NCI-H1694 treated with DMSO at 0.1 percent for 48 hours (cell line): ENCODE measurements at regions not wholly inside any gene's neighbourhood (a gene's known extent, or its start where the extent isn't known, plus 50 kb on each side); places are given as distances from the start of the nearest gene placed in this dataset.

Experiments used
- DNase-seq: peaks from one replicate; lab custom pipeline; 2025; lab: John Stamatoyannopoulos, UW

GRCh38 chr13:39858794-39859193 lies 203.3 kb downstream of the COG6 start:
- DNase-seq, result no peak

DNA sequence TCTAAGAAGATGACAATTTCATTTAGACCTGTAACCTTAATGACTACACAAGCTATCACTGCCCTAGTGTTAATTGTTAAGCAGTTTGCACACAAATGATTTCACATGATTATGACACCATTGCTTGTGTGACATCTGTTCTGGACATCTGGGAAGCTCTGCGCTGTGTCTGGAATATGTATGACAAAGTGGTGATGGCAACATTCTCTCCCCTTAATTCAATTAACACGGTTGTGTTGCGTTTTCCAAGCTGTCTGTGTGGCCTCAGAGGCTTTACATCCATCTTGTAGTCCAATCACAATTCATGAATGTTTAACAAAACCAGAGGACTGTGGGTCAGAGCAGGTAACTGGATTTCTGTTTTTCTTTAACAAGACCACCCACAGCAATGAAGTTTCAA lies 204.4 kb downstream of the COG6 start:
- peak; percentile 36 for DNase-seq

GRCh38 chr13:39862900-39863299 lies 207.4 kb downstream of the COG6 start:
- no peak for DNase-seq

DNA sequence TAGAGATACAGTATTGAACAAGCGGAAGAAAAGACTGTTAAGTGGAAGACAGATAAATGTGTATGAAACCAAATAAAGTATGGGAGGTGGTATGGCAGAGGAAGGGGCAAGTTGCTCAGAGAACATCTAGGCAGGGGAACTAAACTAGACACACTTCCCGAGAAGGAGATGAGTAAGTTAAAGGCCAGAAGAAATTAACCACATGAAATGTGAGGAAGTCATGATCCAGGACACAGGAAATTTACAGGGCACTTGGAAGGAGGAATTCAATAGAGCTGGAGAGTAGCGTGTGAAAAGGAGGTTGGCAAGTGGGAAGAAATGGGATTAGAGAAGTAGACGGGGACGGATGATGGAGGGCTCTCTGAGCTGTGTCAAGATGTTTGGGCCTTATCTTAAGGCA lies 208.8 kb downstream of the COG6 start:
- no peak for DNase-seq

GRCh38 chr13:39866722-39867121 lies 211.3 kb downstream of the COG6 start:
- no peak for DNase-seq

GRCh38 chr13:39867807-39868206 lies 212.3 kb downstream of the COG6 start:
- no peak for DNase-seq

GRCh38 chr13:39870197-39870747 lies 214.8 kb downstream of the COG6 start:
- DNase-seq, result peak; percentile 23

- no peak for DNase-seq
Observed at GRCh38 chr13:39874331-39875053, 219.0 kb downstream of the COG6 start.

GRCh38 chr13:39875111-39875987 lies 219.9 kb downstream of the COG6 start:
- no peak for DNase-seq

DNA sequence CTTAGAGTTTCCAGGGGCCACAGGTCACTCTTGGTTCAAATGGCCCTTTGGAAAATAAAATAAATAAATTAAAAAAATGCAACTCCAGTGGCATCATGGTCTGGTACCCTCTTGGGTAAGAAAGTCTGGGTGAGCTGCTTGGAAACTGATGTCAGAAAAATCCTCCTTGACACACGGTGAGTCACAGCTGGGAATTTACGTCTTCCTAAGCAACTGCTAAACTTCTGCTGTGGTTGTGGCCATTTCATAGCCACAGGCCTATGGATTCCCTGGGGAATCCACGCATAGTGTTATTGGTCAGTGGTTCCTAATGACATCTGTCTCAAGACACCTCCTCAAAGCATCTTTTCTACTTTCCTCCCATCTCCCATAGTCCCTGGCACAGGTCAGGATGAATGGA lies 220.8 kb downstream of the COG6 start:
- DNase-seq, result no peak

- no peak for DNase-seq
Observed at GRCh38 chr13:39877134-39877533, 221.7 kb downstream of the COG6 start.

DNA sequence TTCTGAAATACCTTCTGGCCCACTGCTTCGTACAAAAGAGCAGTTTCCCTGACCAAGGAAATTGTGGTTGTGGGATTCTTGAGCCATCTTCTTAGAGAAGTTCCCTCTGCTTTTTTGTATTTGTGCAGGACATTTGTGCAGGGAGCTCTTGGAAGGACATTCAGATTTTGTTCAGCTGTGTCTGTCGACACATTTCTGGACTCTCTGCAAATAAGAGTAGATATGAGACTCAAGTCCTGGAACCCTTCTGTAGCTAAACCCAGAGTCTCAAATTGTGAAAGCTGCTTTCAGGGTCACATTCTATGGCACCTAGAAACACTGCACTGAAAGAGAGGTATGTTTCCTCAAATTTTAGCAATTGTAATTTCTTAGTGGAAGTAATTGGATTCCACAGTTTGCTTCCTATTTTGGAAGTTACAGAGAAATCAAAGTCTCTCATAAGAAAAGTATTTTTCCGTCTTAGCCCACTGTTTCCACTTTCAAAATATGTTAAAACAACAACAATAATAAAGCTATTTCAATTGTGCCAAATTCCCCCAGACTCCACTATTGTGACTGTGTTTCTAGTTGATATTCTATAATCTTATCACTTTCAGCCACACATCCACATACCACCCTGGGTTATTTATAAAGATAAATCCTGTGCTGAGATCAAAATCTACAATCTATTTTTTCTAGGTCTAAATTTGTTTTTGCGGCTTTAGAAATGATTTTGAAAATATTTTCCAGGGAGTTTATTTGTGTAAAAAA lies 224.0 kb downstream of the COG6 start:
- no peak for DNase-seq

- DNase-seq, result no peak
Observed at GRCh38 chr13:39881383-39881782, 225.9 kb downstream of the COG6 start.

- DNase-seq, result no peak
Observed at GRCh38 chr13:39881887-39882286, 226.4 kb downstream of the COG6 start.

DNA sequence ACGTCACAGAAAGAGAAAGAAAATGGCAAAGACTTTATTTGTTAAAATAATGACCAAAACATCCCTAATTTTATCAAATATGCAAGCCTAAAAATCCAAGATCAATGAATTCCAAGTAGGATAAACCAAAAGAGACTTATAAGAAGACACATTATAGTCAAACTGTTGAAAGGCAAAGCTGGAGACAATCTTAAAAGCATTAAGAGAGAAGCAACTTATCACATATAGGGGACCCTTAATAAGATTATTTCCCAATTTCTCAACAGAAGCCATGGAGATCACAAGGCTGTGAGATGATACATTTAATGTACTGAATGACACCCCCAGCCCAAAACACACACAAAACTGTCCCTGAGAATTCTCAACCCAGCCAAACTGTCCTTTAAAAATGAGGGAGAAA lies 228.7 kb downstream of the COG6 start:
- DNase-seq, result no peak

DNA sequence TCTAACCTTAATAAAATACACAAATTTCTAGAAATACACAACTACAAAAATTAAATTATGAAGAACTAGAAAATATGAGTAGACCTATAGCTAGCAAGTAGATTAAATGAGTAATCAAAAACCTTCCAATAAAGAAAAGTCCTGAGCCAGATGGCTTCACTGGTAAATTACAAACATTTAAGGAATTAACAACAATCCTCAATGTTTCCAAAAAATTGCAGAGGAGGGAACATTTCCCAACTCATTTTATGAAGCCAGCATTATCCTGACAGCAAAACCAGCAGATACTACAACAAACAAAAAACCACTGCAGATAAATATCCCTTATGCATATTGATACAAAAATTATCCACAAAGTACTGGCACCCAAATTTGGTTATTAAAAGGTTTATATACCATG lies 230.9 kb downstream of the COG6 start:
- no peak for DNase-seq

DNA sequence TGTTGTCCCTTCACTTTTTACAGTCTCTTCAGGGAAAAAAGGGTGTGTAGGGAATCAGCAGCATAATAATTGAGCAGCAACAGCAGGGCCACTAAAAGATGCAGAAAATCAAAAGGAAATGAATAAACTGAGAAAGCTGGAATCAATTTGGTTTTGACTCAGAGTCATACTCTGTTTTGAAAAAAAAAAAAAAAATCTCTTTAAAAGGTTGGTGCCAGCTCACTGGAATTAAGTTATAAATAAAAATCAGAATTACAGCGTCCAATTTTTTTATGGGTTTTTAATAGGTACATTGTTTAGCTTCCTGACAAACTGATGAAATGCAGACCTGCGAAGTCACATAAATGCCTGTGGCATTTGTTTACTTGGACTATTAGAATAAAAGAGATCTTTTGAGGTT lies 231.9 kb downstream of the COG6 start:
- no peak for DNase-seq

- no peak for DNase-seq
Observed at GRCh38 chr13:39888865-39889810, 233.7 kb downstream of the COG6 start.

DNA sequence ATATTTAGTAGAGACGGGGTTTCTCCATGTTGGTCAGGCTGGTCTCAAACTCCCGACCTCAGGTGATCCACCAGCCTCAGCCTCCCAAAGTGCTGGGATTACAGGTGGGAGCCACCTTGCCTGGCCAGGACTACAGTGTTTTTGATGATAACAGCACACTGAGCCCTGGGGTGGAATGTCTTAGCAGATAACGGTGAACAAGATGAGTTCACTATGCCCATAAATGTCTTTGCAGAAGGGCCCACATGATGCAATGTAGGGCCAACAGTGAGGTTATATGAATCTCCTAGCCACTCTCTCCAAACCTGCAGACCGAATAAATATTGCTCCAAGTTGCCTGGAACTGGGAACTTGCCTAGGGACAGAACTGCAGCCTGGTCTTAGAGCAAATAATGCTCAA lies 235.1 kb downstream of the COG6 start:
- DNase-seq, result no peak

GRCh38 chr13:39892721-39893685 lies 237.5 kb downstream of the COG6 start:
- DNase-seq, result no peak
